ENCODE measurements at regions not wholly inside any gene's neighbourhood (a gene's known extent, or its start where the extent isn't known, plus 50 kb on each side); places are given as distances from the start of the nearest gene placed in this dataset.

- no peaks in the 10 kb centered on the region for H3K36me3 ChIP-seq
- intact Hi-C loops (cut with DNase I; ENCODE audit: low total_unique reads) = no loop called here
- H3K27ac ChIP-seq = no peak overlapping the region
- H3K4me1 ChIP-seq = no peaks in the 10 kb centered on the region
- TF ChIP-seq CTCF (IDR thresholded peaks at IDR 0.05) (no peak), POLR2A (IDR thresholded peaks at IDR 0.05) (no peak)
- no peaks in the 10 kb centered on the region for H3K27me3 ChIP-seq
- DNase-seq = no peak
- H3K9me3 ChIP-seq = no peaks in the 10 kb centered on the region
- H3K4me3 ChIP-seq = no peak overlapping the region
These were observed 85.2 kb upstream of the SESTD1 start for GRCh38 chr2:179349670-179350303.

GRCh38 chr2:179348906-179349305, 84.3 kb upstream of the SESTD1 start:
- H3K9me3 ChIP-seq = no peaks in the 10 kb centered on the region
- H3K27ac ChIP-seq = no peak overlapping the region
- no peaks in the 10 kb centered on the region for H3K36me3 ChIP-seq
- no peaks in the 10 kb centered on the region for H3K4me1 ChIP-seq
- intact Hi-C loops (cut with DNase I; ENCODE audit: low total_unique reads) = no loop called here
- H3K27me3 ChIP-seq = no peaks in the 10 kb centered on the region
- no peak for TF ChIP-seq CTCF (IDR thresholded peaks at IDR 0.05)
- DNase-seq = no peak
- no peak overlapping the region for H3K4me3 ChIP-seq

GRCh38 chr2:179344970-179345369, 80.3 kb upstream of the SESTD1 start:
- Histone ChIP-seq H3K36me3 (no peaks in the 10 kb centered on the region), H3K27me3 (no peaks in the 10 kb centered on the region), H3K27ac (no peak overlapping the region), H3K9me3 (no peaks in the 10 kb centered on the region), H3K4me3 (no peak overlapping the region), H3K4me1 (no peaks in the 10 kb centered on the region)
- no peak for DNase-seq
- intact Hi-C loops (cut with DNase I; ENCODE audit: low total_unique reads) = no loop called here
- TF ChIP-seq POLR2A (IDR thresholded peaks at IDR 0.05) (no peak), CTCF (IDR thresholded peaks at IDR 0.05) (no peak)

- no peaks in the 10 kb centered on the region for H3K9me3 ChIP-seq
- H3K27ac ChIP-seq = peak overlapping the region in 1 of 2 donors; percentile 8
- intact Hi-C loops (cut with DNase I; ENCODE audit: low total_unique reads) = no loop called here
- no peaks in the 10 kb centered on the region for H3K4me1 ChIP-seq
- no peaks in the 10 kb centered on the region for H3K36me3 ChIP-seq
- no peak for DNase-seq
- TF ChIP-seq POLR2A (IDR thresholded peaks at IDR 0.05) = no peak
- no peak for TF ChIP-seq CTCF (IDR thresholded peaks at IDR 0.05)
- H3K4me3 ChIP-seq = no peak overlapping the region
- no peaks in the 10 kb centered on the region for H3K27me3 ChIP-seq
These were observed 79.8 kb upstream of the SESTD1 start for GRCh38 chr2:179344280-179344964.

GRCh38 chr2:179343945-179344279, 79.3 kb upstream of the SESTD1 start:
- no peak for DNase-seq
- no peaks in the 10 kb centered on the region for H3K9me3 ChIP-seq
- no peak overlapping the region for H3K4me3 ChIP-seq
- no peaks in the 10 kb centered on the region for H3K36me3 ChIP-seq
- intact Hi-C loops (cut with DNase I; ENCODE audit: low total_unique reads) = no loop called here
- no peak overlapping the region for H3K27ac ChIP-seq
- TF ChIP-seq POLR2A (IDR thresholded peaks at IDR 0.05) = no peak
- no peak for TF ChIP-seq CTCF (IDR thresholded peaks at IDR 0.05)
- no peaks in the 10 kb centered on the region for H3K27me3 ChIP-seq
- no peaks in the 10 kb centered on the region for H3K4me1 ChIP-seq
